NCI-H748 treated with DMSO at 0.1 percent for 48 hours (cell line): ENCODE measurements at regions not wholly inside any gene's neighbourhood (a gene's known extent, or its start where the extent isn't known, plus 50 kb on each side); places are given as distances from the start of the nearest gene placed in this dataset.
"Not testable (repeated sequence)": the region's sequence is repeated elsewhere in the genome, so short reads cannot be mapped to it uniquely, and the experiment has no call there.

Experiments used
- DNase-seq: peaks from one replicate; lab custom pipeline; 2025; lab: John Stamatoyannopoulos, UW

DNA sequence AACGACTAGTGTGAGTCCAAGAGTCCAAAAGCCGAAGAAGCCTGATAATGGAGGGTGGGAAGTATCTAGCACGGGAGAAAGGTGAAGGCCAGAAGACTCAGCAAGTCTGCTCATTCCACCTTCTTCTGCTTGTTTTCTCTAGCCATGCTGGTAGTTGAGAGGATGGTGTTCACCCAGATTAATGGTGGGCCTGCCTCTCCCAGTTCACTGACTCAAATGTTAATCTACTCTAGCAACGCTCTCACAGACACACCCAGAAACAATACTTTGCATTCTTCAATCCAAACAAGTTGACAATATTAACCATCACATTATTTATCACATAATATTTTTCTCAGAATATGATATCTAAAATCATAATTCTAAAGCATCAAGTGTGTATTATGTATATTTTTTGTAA, 1055.1 kb upstream of the PCDH10 start:
- DNase-seq, result no peak

DNA sequence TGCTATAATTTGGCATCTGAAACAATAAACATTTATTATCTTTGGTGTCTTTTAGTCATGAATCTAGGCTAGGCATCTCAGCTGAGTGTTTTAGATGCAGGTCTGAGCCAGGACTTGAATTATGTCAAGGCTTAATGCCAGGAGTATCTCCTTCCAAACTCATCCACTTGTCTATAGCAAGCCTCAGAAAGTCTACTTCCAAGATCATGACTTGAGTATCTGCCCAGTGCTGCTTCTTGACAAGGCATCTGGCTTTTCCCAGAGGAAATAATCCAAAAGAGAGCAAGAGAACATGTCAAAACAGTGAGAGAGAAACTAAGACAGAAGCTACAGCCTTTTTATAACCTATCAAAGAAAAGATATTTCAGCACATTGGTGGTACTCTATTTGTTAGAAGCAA, 1052.1 kb upstream of the PCDH10 start:
- no peak for DNase-seq

DNA sequence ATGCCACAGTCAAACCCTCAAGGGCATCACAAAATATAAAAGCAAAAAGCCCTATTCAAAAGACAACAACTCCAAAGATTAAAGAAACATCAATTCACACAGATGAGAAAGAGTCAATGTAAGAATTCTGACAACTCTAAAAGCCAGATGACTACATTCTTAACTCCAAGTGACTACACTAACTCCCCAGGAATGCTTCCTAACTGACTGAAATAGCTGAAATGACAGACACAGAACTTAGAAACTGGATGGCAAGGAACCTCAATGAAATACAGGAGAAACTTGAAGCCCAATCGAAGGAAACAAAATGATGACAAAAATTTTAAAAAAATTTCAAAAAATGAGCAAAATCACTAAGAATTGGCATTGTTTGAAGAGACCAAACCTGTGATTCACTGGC, 1047.6 kb upstream of the PCDH10 start:
- no peak for DNase-seq

DNA sequence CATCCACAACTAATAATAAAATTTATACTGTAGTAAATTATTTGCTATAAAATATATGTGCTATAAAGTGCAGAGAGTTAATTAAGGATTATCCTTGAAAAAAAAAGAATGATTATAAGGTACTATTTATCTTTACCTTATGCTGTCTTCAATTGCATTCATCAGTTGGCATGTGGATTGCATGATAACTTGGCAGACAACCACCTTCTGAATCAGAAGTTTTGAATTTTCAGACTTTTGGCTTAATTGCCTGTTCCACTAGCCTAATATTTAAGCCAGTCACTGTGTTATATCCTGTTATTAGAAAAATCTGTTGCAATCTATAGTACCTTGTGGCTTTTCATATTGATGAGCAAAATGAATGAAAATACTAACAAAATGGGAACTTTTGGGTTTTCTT, 1040.3 kb upstream of the PCDH10 start:
- DNase-seq, result no peak

DNA sequence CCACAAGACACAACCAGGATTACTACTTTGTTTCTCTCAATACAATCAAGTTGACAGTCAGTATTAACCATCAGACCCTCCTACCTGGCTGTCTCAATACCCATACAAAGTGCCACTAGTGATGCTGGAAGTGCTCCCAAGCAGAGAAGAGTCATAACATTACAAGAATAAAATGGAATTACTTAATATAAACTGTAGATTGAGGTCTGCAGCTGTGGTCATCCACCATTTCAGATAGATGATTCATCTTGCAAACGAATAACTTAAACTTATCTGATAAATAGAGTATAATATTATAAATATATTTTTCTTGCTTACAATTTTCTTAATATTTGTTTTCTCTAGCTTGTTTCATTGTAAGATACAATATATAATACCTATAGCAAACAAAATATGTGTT, 1034.2 kb upstream of the PCDH10 start:
- no peak for DNase-seq

DNA sequence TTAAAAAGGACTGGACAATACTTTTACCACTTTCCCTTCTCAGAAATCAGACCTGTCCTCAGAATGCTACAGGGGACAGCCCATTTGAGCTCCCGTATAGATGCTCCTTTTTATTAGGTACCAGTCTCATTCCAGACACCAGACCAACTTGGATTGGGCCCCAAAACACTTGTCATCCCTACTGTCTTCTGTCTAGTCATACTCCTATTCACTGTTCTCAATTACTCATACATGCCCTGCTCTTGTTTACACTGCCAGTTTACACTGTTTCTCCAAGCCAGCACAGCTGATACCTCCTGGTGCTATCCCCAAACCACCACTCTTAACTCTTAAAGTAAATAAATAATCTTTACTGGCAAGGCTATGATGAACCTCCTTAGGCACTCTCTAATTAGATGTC, 1026.4 kb upstream of the PCDH10 start:
- not testable (repeated sequence) for DNase-seq

DNA sequence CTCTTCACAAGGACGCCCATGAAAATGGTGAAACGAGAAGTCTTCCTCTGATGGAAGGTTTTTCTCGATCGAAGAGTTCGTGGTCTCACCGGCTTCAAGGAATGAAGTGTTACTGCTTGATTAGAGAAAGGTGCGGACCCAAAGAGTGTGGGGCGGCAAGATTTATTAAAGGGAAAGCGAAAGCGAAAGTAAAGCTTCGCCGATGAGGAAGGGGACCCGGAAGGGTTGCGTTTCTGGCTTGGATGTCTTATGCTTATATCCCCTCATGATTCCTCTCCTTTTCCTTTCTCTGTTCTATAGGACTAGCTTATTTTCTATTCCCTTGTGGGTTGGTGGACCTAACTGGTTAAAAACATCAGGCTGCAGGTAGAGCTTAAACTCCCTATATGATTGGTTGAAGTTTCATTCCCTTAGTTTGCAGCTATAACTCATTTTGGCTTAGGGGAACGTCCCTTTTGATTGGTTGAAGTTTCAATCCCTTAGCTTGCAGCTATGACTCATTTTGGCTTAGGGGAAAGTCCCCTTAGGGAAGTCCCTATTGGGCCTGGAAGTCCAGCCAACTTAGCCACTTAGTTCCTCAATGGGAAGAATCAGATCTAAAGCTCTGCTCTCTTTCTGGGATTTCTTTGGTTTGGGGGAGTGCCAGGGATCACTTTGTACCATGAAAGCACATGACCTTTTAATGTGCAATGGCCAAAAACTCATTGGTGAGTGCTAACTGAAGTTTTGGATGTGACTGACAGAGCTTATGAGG, 1025.0 kb upstream of the PCDH10 start:
- DNase-seq, result no peak

DNA sequence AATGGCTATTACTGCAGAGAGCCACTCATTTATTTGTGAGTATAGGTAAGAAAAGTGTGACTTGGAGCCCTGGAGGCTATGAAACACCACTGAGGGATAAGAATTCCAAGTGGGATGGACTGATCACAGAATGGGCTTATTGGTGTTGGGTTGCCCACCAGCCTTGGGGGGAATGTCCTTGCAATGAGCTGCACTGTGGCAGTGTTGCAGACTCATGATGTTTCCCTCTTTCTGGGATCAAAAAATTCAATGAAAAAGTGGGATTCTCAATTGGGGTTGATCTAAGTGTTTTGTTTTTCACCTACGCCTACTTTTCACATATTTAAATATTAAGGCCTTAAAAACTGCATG, 1024.5 kb upstream of the PCDH10 start:
- no peak for DNase-seq

DNA sequence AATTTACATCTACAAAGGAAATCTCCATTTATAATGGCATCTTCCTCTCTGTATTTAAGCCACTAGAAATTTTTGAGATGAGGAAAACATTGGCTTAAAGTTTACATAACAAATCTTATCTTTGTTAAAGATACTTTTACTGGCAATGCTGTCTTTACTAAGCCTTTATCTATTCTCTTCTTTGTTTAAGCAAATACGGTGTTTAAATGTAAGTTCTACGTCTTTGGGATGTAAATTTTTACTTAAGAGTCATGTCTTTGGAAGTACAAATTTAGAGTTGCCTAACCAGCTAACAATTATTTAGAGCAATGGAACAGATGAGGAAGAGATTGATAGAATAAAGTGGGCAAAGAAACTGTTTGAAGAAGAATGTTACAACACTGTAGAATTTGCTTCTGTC, 1024.0 kb upstream of the PCDH10 start:
- DNase-seq, result no peak

DNA sequence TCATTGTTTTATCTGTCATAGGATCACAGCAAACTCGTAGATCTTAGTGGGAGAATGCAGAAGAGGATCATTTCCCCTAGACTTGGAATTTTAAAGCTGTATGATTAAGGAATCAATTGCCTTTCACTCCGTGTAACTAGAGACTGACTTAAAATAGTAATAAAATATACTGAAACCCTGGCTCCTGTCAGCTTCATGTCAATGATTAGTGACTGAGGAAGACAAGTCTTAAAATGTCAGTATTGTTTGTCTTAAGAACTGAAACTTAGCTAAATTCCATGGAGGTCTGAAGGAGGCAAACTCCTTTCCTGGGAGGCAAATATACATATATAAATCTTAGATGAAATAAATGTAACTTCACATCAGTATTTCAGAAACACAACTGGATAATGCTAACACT, 1016.7 kb upstream of the PCDH10 start:
- no peak for DNase-seq

DNA sequence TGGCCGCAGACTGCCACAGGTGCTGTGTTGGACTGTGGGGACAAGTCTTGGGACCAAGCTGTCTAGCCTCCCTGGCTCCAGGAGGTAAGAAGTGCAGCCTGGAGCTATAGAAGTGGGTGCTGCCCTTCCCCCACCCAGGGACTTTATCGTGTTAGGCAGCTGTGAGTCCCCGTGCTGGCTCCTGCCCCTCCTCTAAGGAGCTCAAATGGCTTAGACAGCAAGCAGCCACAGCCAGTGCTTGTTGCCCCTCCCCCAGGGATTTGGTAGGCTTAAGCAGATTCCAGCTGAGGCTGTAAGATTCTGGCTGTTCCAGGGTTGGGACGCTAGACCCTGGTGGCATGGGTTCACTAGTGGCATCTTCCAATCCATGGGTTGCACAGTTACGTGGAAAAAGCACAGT, 979.4 kb upstream of the PCDH10 start:
- no peak for DNase-seq

DNA sequence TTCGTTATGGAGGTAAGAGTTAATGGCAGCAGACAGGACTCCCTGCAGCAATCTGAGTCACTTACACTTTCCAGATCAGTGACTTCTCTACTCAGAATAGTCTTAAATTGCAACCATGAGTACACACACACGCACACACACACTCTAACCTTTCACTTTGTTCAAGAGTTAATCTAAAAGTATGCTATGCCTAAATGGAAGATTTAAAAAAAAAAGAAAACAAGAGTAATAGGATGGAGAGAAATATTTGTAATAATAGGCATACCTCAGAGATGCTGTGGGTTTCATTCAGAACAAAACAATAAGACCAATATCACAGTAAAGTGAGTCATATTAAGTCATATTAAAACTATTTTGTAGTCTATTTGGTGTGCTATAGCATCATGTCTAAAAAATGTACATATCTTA, 969.1 kb upstream of the PCDH10 start:
- DNase-seq, result no peak

DNA sequence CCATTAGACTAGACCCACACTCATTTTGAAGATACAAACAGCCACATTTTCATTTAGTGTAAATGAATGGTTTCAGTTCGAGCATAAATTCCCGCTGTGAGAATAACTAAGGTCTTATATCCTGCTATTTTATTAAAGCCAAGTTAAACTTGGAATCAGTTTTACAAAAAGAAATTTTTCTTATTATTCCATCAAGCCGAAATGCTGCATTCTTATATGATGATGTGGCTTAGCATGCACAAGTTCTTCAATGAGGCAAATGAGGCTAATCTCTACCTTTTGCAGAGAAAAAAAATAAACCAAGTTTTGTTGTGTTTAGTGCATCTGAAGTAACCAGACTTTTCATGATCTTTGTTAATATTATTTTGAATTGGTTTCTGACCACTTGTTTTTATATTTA, 953.9 kb upstream of the PCDH10 start:
- DNase-seq, result no peak

DNA sequence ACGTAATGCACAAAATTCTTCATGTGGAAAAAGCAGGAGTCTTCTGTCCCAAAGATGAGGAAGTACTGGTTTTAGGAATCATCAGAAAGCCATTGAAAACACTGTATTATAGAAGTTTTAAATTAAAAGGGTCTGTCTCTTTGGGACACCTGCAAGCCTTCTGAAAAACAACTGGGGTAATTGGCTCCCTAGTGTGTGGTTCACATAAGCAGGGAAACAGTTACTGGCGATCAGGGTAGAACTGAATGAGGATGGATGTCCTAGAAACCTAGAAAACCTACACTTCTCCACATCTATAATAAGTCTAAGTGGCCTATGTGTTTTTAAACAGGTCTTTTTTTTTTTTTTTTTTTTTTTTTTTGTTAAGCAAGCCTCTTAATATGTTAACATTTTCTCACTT, 945.5 kb upstream of the PCDH10 start:
- DNase-seq, result no peak

DNA sequence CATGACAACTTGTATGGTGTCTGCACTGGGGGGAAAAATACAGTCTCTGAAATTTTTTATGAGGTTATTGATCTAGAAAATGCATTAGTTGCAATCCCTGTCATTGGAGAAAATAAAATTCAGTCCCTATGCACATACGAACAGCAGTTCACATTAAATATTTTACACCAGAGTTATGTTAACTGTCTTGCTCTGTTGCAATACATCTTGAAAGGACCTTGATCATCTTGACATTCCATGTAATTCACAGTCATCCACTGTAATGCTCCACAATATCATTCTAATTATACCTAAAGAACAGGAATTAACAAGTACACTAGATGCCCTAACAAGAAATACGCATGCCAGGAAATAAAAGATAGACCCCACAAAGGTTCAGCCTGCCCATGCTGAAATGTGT, 934.6 kb upstream of the PCDH10 start:
- no peak for DNase-seq

DNA sequence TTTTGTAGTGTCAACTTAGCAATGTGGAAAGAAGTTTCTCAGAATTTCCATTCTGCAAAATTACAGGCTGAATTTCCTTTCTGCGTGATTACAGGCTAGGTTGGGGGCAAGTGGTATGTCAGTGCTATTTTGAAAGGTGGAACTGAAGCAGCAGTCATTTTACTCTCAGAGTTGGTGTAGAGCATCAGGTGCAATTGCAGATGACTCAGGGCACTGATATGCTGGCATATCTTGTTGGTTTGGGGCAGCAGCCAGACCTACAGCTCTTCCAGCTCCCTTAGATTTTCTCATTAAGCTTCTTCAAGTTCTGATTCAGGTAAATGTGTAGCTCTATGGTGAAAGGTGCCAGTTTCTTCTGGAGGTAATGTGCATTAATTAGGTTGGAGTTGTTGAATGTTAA, 930.7 kb upstream of the PCDH10 start:
- no peak for DNase-seq

DNA sequence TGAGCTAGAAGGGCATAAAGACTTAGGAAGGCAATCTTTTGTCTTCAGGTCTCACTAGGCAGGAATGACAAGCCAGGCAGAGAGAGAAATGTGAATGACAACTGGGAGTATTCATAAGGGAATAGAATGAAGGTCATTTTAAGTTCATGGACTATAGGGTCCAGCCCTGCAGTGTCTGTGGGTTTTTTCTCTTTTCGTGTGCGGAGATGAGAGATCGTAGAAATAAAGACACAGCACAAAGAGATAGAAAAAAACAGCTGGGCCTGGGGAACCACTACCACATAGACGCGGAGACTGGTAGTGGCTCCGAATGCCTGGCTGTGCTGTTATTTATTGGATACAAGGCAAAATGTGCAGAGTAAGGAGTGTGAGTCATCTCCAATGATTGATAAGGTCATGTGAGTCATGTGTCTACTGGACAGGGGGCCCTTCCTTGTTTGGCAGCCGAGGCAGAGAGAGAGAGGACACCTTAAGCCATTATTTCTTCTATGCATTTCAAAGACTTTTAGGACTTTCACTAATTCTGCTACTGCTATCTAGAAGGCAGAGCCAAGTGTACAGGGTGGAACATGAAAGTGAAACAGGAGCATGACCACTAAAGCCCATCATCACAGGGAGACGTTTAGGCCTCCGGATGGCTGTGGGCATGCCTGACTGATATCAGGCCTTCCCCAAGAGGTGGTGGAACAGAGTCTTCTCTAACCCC, 921.8 kb upstream of the PCDH10 start:
- DNase-seq, result no peak

DNA sequence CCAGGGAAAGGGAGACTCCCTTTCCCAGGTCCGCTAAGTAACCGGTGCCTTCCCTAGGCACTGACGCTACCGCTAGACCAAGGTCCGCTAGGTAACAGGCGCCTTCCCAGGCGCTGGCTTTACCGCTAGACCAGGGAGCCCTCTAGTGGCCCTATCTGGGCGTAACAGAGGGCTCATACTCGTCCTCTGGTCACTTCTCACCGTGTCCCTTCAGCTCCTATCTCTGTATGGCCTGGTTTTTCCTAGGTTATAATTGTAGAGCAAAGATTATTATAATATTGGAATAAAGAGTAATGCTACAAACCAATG, 921.3 kb upstream of the PCDH10 start:
- DNase-seq, result not testable (repeated sequence)

DNA sequence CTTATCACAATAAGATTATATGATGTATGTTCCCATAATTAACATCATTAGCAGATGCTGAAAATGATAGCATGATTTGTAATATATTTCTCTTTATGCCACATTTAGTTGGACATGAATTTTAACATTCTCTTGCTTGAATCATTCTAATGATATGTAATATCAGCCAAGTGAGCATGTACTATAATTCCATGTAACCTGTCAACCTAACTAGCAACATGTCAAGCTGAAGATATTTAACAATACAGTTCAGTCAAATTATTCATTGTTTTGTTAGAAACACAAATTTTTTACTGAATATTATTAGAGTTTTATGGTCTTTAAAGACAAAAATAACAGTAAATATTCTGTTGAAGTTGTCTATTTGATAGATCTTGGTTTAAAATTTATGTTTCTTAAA, 920.4 kb upstream of the PCDH10 start:
- no peak for DNase-seq

DNA sequence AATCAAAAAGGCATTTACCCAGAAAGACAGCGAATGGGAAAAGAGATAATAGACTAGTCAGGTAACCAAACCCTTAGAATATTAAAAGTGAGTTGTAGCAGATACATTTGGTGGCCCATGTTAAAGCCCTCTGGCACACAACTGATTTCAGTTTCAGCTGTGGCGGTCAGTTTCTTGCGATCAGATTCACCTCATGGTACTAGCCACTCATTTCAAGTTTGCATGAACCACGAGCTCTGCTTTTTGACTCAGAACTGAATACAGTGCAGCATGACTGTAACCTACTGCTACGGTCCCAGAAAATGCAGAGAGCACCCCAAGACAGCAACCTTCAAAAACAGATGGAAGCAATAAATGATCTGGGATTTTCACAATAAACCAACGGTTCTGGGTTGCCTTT, 919.1 kb upstream of the PCDH10 start:
- no peak for DNase-seq

DNA sequence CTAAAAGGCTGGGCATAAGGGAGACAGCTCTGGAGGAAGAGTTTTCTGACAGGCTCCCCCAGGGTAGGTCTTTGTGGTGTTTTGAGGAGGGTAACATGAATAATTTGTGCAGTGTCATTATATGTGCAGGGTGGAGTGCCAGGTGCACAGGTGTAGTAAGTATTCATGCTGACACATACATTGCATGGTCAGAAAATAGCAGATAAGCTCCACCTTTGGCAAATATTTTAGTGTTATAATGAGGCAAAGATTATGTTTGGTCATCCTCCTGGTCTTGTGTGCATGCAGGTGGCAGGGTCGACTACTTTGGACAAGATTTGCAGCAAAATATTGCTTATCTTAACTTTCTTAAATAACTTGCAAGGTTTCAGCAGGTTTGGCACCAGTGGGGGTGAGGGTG, 910.4 kb upstream of the PCDH10 start:
- peak; percentile 72 for DNase-seq

DNA sequence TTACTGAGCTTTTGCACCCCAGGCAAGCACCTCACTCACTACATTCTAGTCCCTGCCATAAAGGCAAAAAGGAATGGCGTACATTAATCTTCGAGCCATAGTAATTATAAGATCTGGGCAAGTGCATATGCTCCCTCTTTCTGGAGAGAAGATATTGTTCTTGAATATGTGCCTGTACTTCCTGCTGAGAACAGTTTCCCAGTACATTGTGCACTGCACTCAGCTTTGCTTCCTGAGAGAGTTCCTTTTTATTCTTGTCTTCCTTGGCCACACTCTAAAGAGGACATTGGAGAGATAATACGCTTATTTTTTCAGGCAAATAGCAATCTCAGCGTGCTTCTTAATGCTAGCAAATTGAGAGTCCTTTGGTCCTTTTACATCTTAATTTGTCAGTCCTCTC, 909.0 kb upstream of the PCDH10 start:
- no peak for DNase-seq

DNA sequence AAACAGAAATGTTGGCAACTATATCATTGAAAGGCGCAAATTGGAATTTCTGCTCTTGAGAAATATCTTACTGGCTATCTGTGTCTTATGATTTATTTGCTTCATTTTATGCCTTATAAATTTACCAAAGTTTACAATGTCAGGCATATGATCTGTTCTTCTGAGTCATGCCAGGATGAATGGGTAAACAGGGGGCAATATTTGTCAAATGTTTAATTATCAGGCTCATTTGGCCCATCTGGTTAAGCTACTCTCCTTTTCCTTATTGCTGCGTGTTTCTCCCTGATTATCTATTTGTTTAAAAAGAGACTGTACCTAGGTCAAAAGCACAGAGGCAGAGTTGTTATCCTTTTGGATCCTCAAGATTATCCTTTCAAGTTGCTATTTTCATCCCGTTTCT, 903.8 kb upstream of the PCDH10 start:
- DNase-seq, result no peak

DNA sequence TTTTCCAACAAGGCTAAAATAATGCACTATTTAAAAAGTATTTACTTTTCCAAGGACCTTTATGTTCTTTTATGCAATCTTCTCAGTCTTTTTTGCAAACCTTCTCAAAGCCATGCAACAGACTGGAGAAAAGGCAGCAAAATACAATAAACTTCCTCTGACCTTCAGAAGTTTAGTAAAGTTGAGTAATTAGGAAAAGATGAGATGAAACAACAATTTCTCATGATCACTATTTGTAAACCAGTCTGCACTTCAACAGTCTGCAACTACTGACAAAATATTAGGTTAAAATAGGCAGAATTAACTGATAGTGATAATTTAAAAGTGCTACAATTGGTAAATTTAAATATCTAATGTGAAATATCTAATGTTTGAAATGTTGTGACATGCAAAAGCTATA, 884.9 kb upstream of the PCDH10 start:
- DNase-seq, result no peak
